OCI-LY7 (cell line): ENCODE measurements at regions not wholly inside any gene's neighbourhood (a gene's known extent, or its start where the extent isn't known, plus 50 kb on each side); places are given as distances from the start of the nearest gene placed in this dataset.

Source experiments
- EZH2phosphoT487 ChIP-seq: fragments of 200-600 bp; sonication (generic); IDR thresholded peaks from 2 replicates; pipeline ENCODE4 v1.6.1; 2018; ENCODE audit warnings: low read depth, borderline replicate concordance, mild to moderate bottlenecking, mixed run types, antibody characterized with exemption, low read length, moderate library complexity, mixed read lengths
- TF ChIP-seq, protein P1 (sequence below): fragments of 200-600 bp; sonication (generic); conservative IDR thresholded peaks from 2 replicates; pipeline ENCODE4 v1.5.1; 2014; ENCODE audit warnings: mild to moderate bottlenecking, antibody characterized with exemption, low read length, moderate library complexity, mixed read lengths

DNA sequence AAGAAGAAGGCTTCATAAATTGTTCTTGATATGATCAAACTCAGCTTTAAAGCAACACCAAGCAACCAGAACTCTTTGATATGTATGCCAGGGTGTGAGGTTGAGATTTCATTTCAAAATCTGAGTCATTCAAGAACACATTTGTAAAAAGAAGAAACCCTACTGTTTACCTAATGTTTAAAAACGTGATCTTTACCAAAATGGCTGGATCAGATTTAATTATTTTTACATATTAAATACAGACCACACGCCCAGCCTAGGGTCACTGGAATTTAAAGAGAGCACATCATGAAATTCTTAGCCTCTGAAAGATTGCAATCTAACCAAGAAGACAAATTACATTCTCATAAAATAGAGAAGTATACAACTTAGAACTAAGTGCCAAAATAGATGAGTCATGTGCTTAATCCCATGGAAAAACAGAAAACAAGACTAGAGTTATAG, 206.8 kb upstream of the SMLR1 start:
- TF ChIP-seq, protein P1, sequence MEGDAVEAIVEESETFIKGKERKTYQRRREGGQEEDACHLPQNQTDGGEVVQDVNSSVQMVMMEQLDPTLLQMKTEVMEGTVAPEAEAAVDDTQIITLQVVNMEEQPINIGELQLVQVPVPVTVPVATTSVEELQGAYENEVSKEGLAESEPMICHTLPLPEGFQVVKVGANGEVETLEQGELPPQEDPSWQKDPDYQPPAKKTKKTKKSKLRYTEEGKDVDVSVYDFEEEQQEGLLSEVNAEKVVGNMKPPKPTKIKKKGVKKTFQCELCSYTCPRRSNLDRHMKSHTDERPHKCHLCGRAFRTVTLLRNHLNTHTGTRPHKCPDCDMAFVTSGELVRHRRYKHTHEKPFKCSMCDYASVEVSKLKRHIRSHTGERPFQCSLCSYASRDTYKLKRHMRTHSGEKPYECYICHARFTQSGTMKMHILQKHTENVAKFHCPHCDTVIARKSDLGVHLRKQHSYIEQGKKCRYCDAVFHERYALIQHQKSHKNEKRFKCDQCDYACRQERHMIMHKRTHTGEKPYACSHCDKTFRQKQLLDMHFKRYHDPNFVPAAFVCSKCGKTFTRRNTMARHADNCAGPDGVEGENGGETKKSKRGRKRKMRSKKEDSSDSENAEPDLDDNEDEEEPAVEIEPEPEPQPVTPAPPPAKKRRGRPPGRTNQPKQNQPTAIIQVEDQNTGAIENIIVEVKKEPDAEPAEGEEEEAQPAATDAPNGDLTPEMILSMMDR: no peak
- TF ChIP-seq EZH2phosphoT487: no peak
